Stomach smooth muscle (tissue), 2 donors: ENCODE measurements at regions not wholly inside any gene's neighbourhood (a gene's known extent, or its start where the extent isn't known, plus 50 kb on each side); places are given as distances from the start of the nearest gene placed in this dataset.
"Not testable (repeated sequence)": the region's sequence is repeated elsewhere in the genome, so short reads cannot be mapped to it uniquely, and the experiment has no call there.

Experiments
- H3K27ac ChIP-seq: one replicate; pipeline ENCODE4 v1.7.0; 2013; ENCODE audit warnings: mild to moderate bottlenecking, low read length, inconsistent platforms
- H3K27me3 ChIP-seq, 2 donors: one replicate each; pipeline ENCODE4 v1.7.0; 2013; ENCODE audit warnings: low read length in 2 of 2; ENCODE audit not compliant: insufficient read depth in 2 of 2, control insufficient read depth in 1 of 2
- H3K36me3 ChIP-seq, 2 donors: one replicate each; pipeline ENCODE4 v1.7.0; 2013; ENCODE audit warnings: low read length in 2 of 2; ENCODE audit not compliant: control insufficient read depth in 2 of 2, insufficient read depth in 2 of 2
- H3K4me1 ChIP-seq: one replicate; pipeline ENCODE4 v1.7.0; 2013; ENCODE audit warnings: low read length; ENCODE audit not compliant: control insufficient read depth, insufficient read depth
- H3K4me3 ChIP-seq, 2 donors: one replicate each; pipeline ENCODE4 v1.7.0; 2013; ENCODE audit warnings: low read length in 2 of 2
- H3K9ac ChIP-seq, 2 donors: one replicate each; pipeline ENCODE4 v1.7.0; 2013; ENCODE audit warnings: low read length in 2 of 2, mild to moderate bottlenecking in 1 of 2
- H3K9me3 ChIP-seq, 2 donors: one replicate each; pipeline ENCODE4 v1.7.0; 2013; ENCODE audit warnings: low read length in 2 of 2; ENCODE audit not compliant: control insufficient read depth in 2 of 2
- donor health status: healthy.
- donor health status: Pancreatic carcinoma.

DNA sequence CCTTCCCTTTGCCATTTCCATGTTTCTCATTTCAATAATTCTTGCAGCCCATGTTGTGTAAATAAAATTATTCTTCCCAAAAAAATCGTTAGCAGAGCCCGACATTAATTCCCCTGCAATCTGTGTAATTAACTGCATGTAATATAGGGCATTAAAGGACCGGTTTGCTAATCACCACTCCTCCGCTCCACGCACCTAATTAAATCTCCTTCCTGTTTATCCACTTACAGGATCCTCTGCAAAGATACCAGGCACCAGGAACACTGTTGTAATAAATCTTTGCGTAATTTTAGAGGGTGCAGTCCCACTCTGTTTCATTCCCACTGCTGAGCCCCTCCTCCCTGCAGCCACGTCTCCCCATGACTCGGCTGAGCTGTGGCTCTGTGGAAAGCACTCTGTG lies 105.0 kb upstream of the PPP1R26 start:
- no peak overlapping the region for H3K9ac ChIP-seq

GRCh38 chr9:135375001-135375400 lies 104.6 kb upstream of the PPP1R26 start:
- peaks cover 0 to 11% of the 10 kb centered on the region in 2 donors for H3K9me3 ChIP-seq
- H3K4me3 ChIP-seq = no peak overlapping the region
- no peaks in the 10 kb centered on the region for H3K36me3 ChIP-seq
- H3K27me3 ChIP-seq = peaks cover 3 to 11% of the 10 kb centered on the region in 2 donors
- no peak overlapping the region for H3K27ac ChIP-seq
- H3K9ac ChIP-seq = no peak overlapping the region
- no peaks in the 10 kb centered on the region for H3K4me1 ChIP-seq

More for the DNA sequence above, 105.0 kb upstream of the PPP1R26 start:
- H3K27me3 ChIP-seq = peaks cover 3 to 11% of the 10 kb centered on the region in 2 donors
- no peaks in the 10 kb centered on the region for H3K36me3 ChIP-seq
- H3K9me3 ChIP-seq = peaks cover 0 to 7% of the 10 kb centered on the region in 2 donors
- H3K4me3 ChIP-seq = no peak overlapping the region
- H3K4me1 ChIP-seq = no peaks in the 10 kb centered on the region
- H3K27ac ChIP-seq = no peak overlapping the region

- peaks cover 3 to 11% of the 10 kb centered on the region in 2 donors for H3K27me3 ChIP-seq
- no peaks in the 10 kb centered on the region for H3K4me1 ChIP-seq
- peaks cover 0 to 14% of the 10 kb centered on the region in 2 donors for H3K9me3 ChIP-seq
- H3K4me3 ChIP-seq = no peak overlapping the region
- no peak overlapping the region for H3K27ac ChIP-seq
- no peaks in the 10 kb centered on the region for H3K36me3 ChIP-seq
- H3K9ac ChIP-seq = no peak overlapping the region
Observed at GRCh38 chr9:135376511-135377265, 102.9 kb upstream of the PPP1R26 start.

DNA sequence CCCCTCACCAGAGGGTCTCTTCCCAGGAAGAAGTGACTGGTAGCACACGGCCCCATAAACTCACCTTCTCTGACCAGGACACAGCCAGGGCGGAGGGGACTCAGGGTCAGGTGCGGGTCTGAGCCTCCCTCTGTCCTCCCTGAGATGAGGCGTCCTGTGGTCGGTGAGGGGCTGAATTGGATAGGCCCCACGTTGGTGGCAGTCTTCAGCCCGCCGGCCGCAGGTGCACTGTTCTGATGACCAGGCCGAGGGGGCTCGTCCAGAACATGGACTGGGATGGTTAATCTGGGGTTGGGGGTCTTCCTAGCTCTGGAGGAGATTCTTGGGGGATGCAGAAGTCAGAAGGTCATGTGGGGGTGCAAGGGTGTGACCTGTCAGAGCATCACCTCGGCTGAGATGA lies 102.2 kb upstream of the PPP1R26 start:
- Histone ChIP-seq H3K4me3 (no peak overlapping the region), H3K27ac (no peak overlapping the region), H3K27me3 (peaks cover under 1 to 13% of the 10 kb centered on the region in 2 donors), H3K36me3 (no peaks in the 10 kb centered on the region), H3K9ac (no peak overlapping the region), H3K4me1 (no peaks in the 10 kb centered on the region), H3K9me3 (peaks cover 0 to 14% of the 10 kb centered on the region in 2 donors)

GRCh38 chr9:135378751-135379150 lies 100.8 kb upstream of the PPP1R26 start:
- no peaks in the 10 kb centered on the region for H3K4me1 ChIP-seq
- no peaks in the 10 kb centered on the region for H3K36me3 ChIP-seq
- peaks cover 0 to 11% of the 10 kb centered on the region in 2 donors for H3K27me3 ChIP-seq
- no peak overlapping the region for H3K27ac ChIP-seq
- H3K9me3 ChIP-seq = peaks cover 0 to 14% of the 10 kb centered on the region in 2 donors
- H3K4me3 ChIP-seq = no peak overlapping the region
- H3K9ac ChIP-seq = no peak overlapping the region

DNA sequence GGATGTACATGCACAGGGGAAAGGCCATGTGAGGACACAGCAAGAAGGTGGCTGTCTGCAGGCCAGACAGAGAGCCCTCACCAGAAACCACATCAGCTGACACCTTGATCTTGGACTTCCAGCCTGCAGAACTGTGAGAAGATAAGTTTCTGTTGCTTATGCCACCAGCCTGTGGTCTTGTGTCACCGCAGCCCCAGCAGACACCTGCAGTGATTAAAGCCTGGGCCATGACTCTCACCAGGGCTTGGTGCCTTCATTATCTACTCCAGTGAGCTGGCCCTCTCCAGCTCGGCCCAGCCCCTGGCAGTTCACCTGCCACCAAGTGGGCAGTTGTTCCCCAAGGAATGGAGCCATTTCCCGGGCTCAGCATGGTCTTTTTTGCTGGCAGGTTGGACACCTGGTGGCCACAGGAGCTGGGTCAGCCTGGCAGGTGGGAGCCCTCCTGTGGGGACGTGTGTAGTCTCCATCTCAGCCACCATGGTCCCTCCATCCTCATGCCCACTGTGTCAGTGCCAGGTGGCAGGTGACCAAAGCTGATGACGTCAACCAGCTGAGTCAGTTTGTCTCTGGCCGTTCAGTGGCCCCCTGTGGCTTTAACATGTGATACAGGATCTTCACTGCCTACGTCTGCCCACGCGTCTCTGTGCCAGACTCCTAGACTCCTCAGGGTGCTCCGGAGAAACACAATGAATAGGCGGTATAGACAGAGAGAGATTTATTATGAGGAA lies 99.9 kb upstream of the PPP1R26 start:
- Histone ChIP-seq H3K27me3 (peaks cover 0 to 12% of the 10 kb centered on the region in 2 donors), H3K36me3 (no peaks in the 10 kb centered on the region), H3K4me3 (no peak overlapping the region)

DNA sequence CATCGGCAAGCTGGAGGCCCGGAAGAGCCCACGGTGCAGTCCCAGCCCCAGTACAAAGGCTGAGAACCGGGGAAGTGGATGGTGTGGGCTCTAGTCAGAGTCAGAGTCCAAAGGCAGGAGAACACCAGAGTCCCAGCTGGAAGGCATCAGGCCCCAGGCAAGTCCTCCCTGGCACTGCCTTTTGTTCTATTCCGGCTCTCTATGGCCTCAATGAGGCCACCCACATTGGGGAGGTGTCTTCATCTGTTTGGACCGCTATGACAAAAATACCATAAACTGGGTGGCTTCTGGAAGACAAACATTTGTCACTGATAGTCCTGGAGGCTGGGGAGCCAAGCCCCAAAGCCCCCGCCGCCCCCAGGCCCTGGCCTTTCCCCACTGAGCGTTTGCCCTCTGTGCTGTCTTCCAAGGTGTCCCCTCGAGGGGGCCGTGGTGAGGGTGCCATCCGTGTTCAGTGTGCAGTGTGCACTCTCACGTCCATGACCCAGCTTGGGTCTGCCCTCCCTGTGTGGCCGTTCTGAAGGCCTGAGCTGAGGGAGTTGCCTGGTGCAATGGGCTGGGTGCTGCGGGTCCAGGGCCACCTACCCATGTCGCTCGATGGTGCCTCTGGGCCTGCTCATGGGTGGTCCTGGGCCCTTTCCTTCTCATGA lies 99.1 kb upstream of the PPP1R26 start:
- H3K4me3 ChIP-seq = no peak overlapping the region
- no peak overlapping the region for H3K9ac ChIP-seq
- H3K27ac ChIP-seq = no peak overlapping the region
- no peaks in the 10 kb centered on the region for H3K4me1 ChIP-seq
- peaks cover 0 to 12% of the 10 kb centered on the region in 2 donors for H3K27me3 ChIP-seq
- no peaks in the 10 kb centered on the region for H3K36me3 ChIP-seq
- H3K9me3 ChIP-seq = peaks cover 0 to 14% of the 10 kb centered on the region in 2 donors

More for the DNA sequence above, 99.9 kb upstream of the PPP1R26 start:
- no peak overlapping the region for H3K27ac ChIP-seq
- peaks cover 0 to 14% of the 10 kb centered on the region in 2 donors for H3K9me3 ChIP-seq
- no peak overlapping the region for H3K9ac ChIP-seq
- no peaks in the 10 kb centered on the region for H3K4me1 ChIP-seq

- peaks cover 0 to 12% of the 10 kb centered on the region in 2 donors for H3K27me3 ChIP-seq
- peaks cover 0 to 14% of the 10 kb centered on the region in 2 donors for H3K9me3 ChIP-seq
Observed at GRCh38 chr9:135381762-135382310, 97.7 kb upstream of the PPP1R26 start.

DNA sequence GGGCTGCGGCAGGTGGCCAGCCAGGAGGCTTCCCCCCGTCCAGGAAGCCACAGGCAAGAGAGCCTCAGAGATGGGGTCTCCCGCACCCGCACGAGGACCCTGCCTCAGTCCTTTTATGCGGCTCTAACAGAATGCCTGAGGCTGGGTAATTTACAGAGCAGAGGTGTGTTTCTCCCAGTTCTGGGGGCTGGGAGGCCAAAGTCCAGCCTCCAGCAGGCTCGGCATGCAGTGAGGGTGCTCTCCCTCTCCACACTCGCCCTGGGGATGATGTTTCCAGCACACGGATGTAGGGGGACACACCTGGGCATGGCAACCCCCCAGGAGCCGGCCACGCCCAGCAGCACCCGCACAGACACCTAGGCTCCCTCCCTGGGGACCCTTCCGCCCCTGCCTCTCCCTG lies 95.4 kb upstream of the PPP1R26 start:
- Histone ChIP-seq H3K9me3 (peaks cover 0 to 11% of the 10 kb centered on the region in 2 donors), H3K36me3 (no peaks in the 10 kb centered on the region), H3K4me3 (no peak overlapping the region), H3K9ac (no peak overlapping the region), H3K27me3 (peaks cover 0 to 5% of the 10 kb centered on the region in 2 donors), H3K4me1 (no peaks in the 10 kb centered on the region), H3K27ac (no peak overlapping the region)

More at GRCh38 chr9:135381762-135382310, 97.7 kb upstream of the PPP1R26 start:
- Histone ChIP-seq H3K9ac (no peak overlapping the region), H3K4me3 (no peak overlapping the region), H3K4me1 (no peaks in the 10 kb centered on the region), H3K27ac (no peak overlapping the region), H3K36me3 (no peaks in the 10 kb centered on the region)

DNA sequence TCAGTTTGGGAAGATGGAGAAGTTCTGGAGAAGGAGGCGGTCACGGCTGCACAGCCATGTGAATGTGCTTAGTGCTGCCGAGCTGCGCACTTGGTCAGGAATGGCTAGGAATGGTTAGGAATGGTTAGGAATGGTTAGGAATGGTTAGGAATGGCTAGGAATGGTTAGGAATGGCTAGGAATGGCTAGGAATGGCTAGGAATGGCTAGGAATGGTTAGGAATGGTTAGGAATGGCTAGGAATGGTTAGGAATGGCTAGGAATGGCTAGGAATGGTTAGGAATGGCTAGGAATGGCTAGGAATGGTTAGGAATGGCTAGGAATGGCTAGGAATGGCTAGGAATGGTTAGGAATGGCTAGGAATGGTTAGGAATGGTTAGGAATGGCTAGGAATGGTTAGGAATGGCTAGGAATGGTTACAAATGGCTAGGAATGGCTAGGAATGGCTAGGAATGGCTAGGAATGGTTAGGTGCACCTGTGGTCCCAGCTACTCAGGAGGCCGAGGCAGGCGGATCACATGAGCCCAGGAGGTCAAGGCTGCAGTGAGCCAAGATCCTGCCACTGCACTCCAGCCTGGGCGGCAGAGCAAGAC lies 94.7 kb upstream of the PPP1R26 start:
- not testable (repeated sequence) for H3K9ac ChIP-seq, H3K9me3 ChIP-seq, H3K27me3 ChIP-seq, H3K36me3 ChIP-seq, H3K27ac ChIP-seq, H3K4me1 ChIP-seq, H3K4me3 ChIP-seq
